PC-9 (cell line): ENCODE measurements at regions not wholly inside any gene's neighbourhood (a gene's known extent, or its start where the extent isn't known, plus 50 kb on each side); places are given as distances from the start of the nearest gene placed in this dataset.

ENCODE experiments used
- BruUV-seq: library from RNA; stranded (reverse); fragments of 400-500 nt; replicated peaks from 2 replicates; lab custom pipeline; 2021; lab: Mats Ljungman, UMichigan
- CTCF ChIA-PET: fragments of 300-600 bp; sonication (Branson Sonifier 250); formaldehyde crosslinking; loops from one replicate; lab custom pipeline; 2022; ENCODE audit warnings: antibody characterized with exemption; lab: Charles Lee
- POLR2A ChIA-PET: fragments of 300-600 bp; sonication (Branson Sonifier 250); formaldehyde crosslinking; loops from one replicate; lab custom pipeline; 2022; ENCODE audit warnings: antibody characterized with exemption; ENCODE audit not compliant: unreplicated experiment; lab: Charles Lee
- DNase-seq, 2 experiments: peaks; one replicate each; pipeline versions ENCODE4 v3.0.0 to v3.0.0-alpha.2; 2015 to 2022; ENCODE audit warnings: mixed read lengths in 1 of 2
- H2AFZ ChIP-seq: fragments of 200-600 bp; sonication (generic); 2 replicates; pipeline ENCODE4 v1.8.1; 2017; ENCODE audit warnings: antibody characterized with exemption
- H3F3A ChIP-seq: fragments of 200-600 bp; sonication (generic); 2 replicates; pipeline ENCODE4 v1.8.1; 2017; ENCODE audit warnings: antibody characterized with exemption, mild to moderate bottlenecking, low read depth; ENCODE audit not compliant: insufficient read depth
- H3K27ac ChIP-seq: fragments of 200-600 bp; sonication (generic); 2 replicates; pipeline ENCODE4 v1.6.1; 2016; ENCODE audit warnings: mixed run types
- H3K27me3 ChIP-seq: fragments of 200-600 bp; sonication (generic); 2 replicates; pipeline ENCODE4 v1.6.1; 2016; ENCODE audit warnings: low read depth, mixed run types; ENCODE audit not compliant: insufficient read depth
- H3K36me3 ChIP-seq: fragments of 200-600 bp; sonication (generic); 2 replicates; pipeline ENCODE4 v1.6.1; 2016; ENCODE audit warnings: low read depth, mixed run types
- H3K4me1 ChIP-seq: fragments of 200-600 bp; sonication (generic); replicated peaks from 2 replicates; pipeline ENCODE4 v1.6.1; 2016; ENCODE audit warnings: mixed run types; ENCODE audit not compliant: insufficient read depth
- H3K4me2 ChIP-seq: fragments of 200-600 bp; sonication (generic); 2 replicates; pipeline ENCODE4 v1.6.1; 2017; ENCODE audit warnings: mixed run types
- H3K4me3 ChIP-seq: fragments of 200-600 bp; sonication (generic); 2 replicates; pipeline ENCODE4 v1.6.1; 2016; ENCODE audit warnings: mixed run types
- H3K79me2 ChIP-seq: fragments of 200-600 bp; sonication (generic); 2 replicates; pipeline ENCODE4 v1.6.1; 2017; ENCODE audit warnings: low read depth, mixed run types
- H3K9me2 ChIP-seq: fragments of 200-600 bp; sonication (generic); 2 replicates; pipeline ENCODE4 v1.8.1; 2017; ENCODE audit warnings: mild to moderate bottlenecking; ENCODE audit not compliant: insufficient read depth
- H3K9me3 ChIP-seq: fragments of 200-600 bp; sonication (generic); 2 replicates; pipeline ENCODE4 v1.8.1; 2016; ENCODE audit warnings: low read depth; ENCODE audit not compliant: insufficient read depth
- H4K20me1 ChIP-seq: fragments of 200-600 bp; sonication (generic); 2 replicates; pipeline ENCODE4 v1.8.1; 2017; ENCODE audit not compliant: insufficient read depth
- EZH2 ChIP-seq: fragments of 200-600 bp; sonication (generic); IDR thresholded peaks from 2 replicates; pipeline ENCODE4 v1.8.0; 2017; ENCODE audit warnings: antibody characterized with exemption, low read depth
- intact Hi-C: fragments of 100-400 bp; cut with micrococcal nuclease; formaldehyde crosslinking; loops from one replicate; pipeline ENCODE4 v1.10.0; 2022; ENCODE audit not compliant: unreplicated experiment
- TF ChIP-seq, protein P1 (sequence below): fragments of 200-600 bp; sonication (generic); conservative IDR thresholded peaks from 2 replicates; pipeline ENCODE4 v1.6.1; 2017; ENCODE audit warnings: mixed run types, antibody characterized with exemption, mild to moderate bottlenecking, moderate library complexity

DNA sequence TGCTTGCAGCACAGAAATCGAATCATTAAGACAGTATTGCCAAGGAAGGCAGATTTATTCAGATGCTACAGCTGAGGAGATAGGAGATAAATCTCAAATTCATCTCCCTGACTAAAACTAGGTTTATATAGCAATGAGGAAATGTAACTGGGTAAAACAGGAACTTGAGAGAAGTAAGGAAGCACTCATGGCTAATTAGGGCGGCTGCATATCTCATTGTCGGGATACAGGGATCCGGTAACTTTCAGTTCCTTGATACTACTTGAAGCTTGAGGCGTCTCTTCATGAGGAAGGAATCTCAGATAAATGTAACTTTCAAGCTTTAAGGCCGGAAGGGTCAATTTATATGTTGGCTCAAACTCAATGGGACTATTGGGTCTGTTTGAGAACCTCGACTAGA is 129.2 kb upstream of the WDR1 start:
- POLR2A ChIA-PET = no interaction called here
- CTCF ChIA-PET = no interaction called here
- BruUV-seq = no TSS peak

DNA sequence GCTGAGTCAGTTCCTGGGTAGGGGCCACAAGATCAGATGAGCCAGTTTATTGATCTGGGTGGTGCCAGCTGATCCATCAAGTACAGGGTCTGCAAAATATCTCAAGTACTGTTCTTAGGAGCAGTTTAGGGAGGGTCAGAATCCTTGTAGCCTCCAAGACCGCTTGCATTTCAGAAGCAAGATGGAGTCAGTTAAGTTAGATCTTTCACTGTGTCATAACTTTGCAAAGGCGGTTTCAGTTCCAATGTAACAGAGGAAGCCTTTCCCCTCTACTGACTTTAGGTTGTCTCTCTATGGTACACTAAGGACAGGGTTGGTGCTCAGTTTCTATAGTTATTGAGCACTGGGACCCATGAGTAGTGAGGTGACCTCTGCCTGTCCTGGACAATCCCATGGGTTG is 127.3 kb upstream of the WDR1 start:
- intact Hi-C loops = no loop called here
- no peaks in the 10 kb centered on the region for H3K9me3 ChIP-seq
- H3K4me1 ChIP-seq = no peaks in the 10 kb centered on the region
- no peaks in the 10 kb centered on the region for H3K9me2 ChIP-seq
- H2AFZ ChIP-seq = no peak overlapping the region
- no peak overlapping the region for H3K27ac ChIP-seq
- CTCF ChIA-PET = no interaction called here
- no peaks in the 10 kb centered on the region for H3K79me2 ChIP-seq
- no peaks in the 10 kb centered on the region for H3K36me3 ChIP-seq
- POLR2A ChIA-PET = no interaction called here
- H3K27me3 ChIP-seq = peaks cover 31% of the 10 kb centered on the region
- no peak overlapping the region for H3K4me2 ChIP-seq
- BruUV-seq = no TSS peak
- no peak overlapping the region for H3K4me3 ChIP-seq
- no peak for TF ChIP-seq EZH2
- TF ChIP-seq, protein P1, sequence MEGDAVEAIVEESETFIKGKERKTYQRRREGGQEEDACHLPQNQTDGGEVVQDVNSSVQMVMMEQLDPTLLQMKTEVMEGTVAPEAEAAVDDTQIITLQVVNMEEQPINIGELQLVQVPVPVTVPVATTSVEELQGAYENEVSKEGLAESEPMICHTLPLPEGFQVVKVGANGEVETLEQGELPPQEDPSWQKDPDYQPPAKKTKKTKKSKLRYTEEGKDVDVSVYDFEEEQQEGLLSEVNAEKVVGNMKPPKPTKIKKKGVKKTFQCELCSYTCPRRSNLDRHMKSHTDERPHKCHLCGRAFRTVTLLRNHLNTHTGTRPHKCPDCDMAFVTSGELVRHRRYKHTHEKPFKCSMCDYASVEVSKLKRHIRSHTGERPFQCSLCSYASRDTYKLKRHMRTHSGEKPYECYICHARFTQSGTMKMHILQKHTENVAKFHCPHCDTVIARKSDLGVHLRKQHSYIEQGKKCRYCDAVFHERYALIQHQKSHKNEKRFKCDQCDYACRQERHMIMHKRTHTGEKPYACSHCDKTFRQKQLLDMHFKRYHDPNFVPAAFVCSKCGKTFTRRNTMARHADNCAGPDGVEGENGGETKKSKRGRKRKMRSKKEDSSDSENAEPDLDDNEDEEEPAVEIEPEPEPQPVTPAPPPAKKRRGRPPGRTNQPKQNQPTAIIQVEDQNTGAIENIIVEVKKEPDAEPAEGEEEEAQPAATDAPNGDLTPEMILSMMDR = no peak
- DNase-seq = no peak
- no peaks in the 10 kb centered on the region for H3F3A ChIP-seq
- H4K20me1 ChIP-seq = no peaks in the 10 kb centered on the region

More for the DNA sequence above, 129.2 kb upstream of the WDR1 start:
- no peaks in the 10 kb centered on the region for H3K9me3 ChIP-seq
- no peak overlapping the region for H3K4me3 ChIP-seq
- H3K9me2 ChIP-seq = no peaks in the 10 kb centered on the region
- no peak overlapping the region for H3K27ac ChIP-seq
- intact Hi-C loops = no loop called here
- H4K20me1 ChIP-seq = no peaks in the 10 kb centered on the region
- peaks cover 31% of the 10 kb centered on the region for H3K27me3 ChIP-seq
- DNase-seq = no peak
- no peaks in the 10 kb centered on the region for H3K79me2 ChIP-seq
- H3K36me3 ChIP-seq = no peaks in the 10 kb centered on the region
- no peak for TF ChIP-seq EZH2
- TF ChIP-seq, protein P1 = no peak
- no peaks in the 10 kb centered on the region for H3K4me1 ChIP-seq
- no peak overlapping the region for H2AFZ ChIP-seq
- H3F3A ChIP-seq = no peaks in the 10 kb centered on the region
- H3K4me2 ChIP-seq = no peak overlapping the region

DNA sequence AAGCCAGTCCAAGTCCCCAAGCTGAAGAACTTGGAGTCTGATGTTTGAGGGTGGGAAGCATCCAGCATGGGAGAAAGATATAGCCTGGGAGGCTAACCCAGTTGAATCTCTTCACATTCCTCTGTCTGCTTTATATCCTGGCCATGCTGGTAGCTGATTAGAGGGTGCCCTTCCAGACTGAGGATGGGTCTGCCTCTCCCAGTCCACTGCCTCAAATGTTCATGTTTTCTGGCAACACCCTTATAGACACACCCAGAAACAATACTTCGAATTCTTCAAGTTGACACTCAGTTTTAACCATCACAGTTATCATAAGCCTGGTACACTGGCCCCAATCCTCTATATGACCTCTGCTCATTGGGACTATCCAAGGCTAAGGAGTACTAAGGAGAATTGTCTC is 124.1 kb upstream of the WDR1 start:
- TF ChIP-seq, protein P1 = no peak
- TF ChIP-seq EZH2 = no peak
- Histone ChIP-seq H3K27ac (no peak overlapping the region), H3K4me1 (no peaks in the 10 kb centered on the region), H3K9me3 (no peaks in the 10 kb centered on the region), H3K9me2 (no peaks in the 10 kb centered on the region), H3K4me3 (no peak overlapping the region), H2AFZ (no peak overlapping the region), H3K27me3 (peaks cover 23% of the 10 kb centered on the region), H3K36me3 (no peaks in the 10 kb centered on the region), H3F3A (no peaks in the 10 kb centered on the region), H3K4me2 (no peak overlapping the region), H3K79me2 (no peaks in the 10 kb centered on the region), H4K20me1 (no peaks in the 10 kb centered on the region)
- intact Hi-C loops = no loop called here
- no TSS peak for BruUV-seq
- POLR2A ChIA-PET = no interaction called here
- DNase-seq = no peak
- CTCF ChIA-PET = no interaction called here
